ENCODE measurements at regions not wholly inside any gene's neighbourhood (a gene's known extent, or its start where the extent isn't known, plus 50 kb on each side); places are given as distances from the start of the nearest gene placed in this dataset.

DNA sequence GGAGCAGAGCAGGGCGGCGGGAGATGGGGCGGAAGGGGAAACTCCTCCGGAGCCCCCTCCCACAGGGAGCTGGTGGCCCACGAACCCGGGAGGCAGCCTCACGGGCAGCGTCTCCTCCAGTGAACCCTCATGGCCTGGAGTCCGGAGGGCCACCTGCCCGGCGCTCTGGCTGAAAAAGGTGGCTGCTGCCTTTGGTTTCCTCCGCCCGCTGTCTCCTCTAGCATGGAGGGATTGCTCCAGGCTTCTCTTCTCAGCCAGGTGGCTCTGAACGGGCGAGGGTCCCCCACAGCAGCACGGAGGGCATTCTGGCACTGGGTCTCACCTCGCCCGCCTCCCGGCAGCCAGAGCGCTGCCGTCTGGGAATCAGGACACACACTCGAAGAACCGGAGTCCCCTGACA is 177.3 kb upstream of the PFKP start:
- no peak overlapping the region for H2AFZ ChIP-seq (ENCODE audit: low read length)
- no peaks in the 10 kb centered on the region for H3K9me3 ChIP-seq (ENCODE audit: low read depth, low read length)
- H3K27ac ChIP-seq (ENCODE audit: low read depth, low read length), result no peak overlapping the region
- H3K4me1 ChIP-seq (ENCODE audit: insufficient read depth, low read length), result no peaks in the 10 kb centered on the region
- DNase-seq (ENCODE audit: insufficient read length, low spot score, missing footprints), result no peak
- no peak overlapping the region for H3K4me2 ChIP-seq (ENCODE audit: insufficient read depth, low read length)
- TF ChIP-seq CTCF (IDR thresholded peaks at IDR 0.05; ENCODE audit: extremely low read depth, low read depth, low read length), result no peak
- H3K36me3 ChIP-seq (ENCODE audit: insufficient read depth, low read length), result no peaks in the 10 kb centered on the region
- H3K27me3 ChIP-seq (ENCODE audit: insufficient read depth, low read length), result no peaks in the 10 kb centered on the region
- H3K4me3 ChIP-seq (ENCODE audit: insufficient read depth, low read length), result no peak overlapping the region
- no peaks in the 10 kb centered on the region for H4K20me1 ChIP-seq (ENCODE audit: insufficient read depth, low read length)
- H3K79me2 ChIP-seq (ENCODE audit: insufficient read depth, low read length), result no peaks in the 10 kb centered on the region

DNA sequence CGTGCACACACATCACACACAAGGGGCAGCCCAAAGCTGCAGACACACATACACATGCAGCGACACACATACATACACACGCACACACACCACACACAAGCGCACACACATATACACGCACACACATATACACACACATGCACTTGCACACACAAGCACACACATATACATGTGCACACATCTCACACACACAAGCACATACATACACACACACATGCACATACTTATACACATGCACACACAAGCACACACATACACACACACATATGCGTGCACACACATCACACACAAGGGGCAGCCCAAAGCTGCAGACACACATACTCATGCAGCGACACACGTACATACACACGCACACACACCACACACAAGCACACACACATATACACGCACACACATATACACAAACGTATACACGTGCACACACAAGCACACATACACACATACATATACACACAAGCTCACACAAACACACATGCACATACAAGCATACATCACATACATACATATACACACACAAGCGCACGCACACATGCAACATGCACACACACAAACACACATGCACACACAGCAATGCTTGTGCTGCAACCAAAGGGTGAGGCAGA is 178.8 kb upstream of the PFKP start:
- Histone ChIP-seq H4K20me1 (ENCODE audit: insufficient read depth, low read length) (no peaks in the 10 kb centered on the region), H3K27me3 (ENCODE audit: insufficient read depth, low read length) (no peaks in the 10 kb centered on the region), H3K27ac (ENCODE audit: low read depth, low read length) (no peak overlapping the region), H3K4me3 (ENCODE audit: insufficient read depth, low read length) (no peak overlapping the region), H3K9me3 (ENCODE audit: low read depth, low read length) (no peaks in the 10 kb centered on the region), H2AFZ (ENCODE audit: low read length) (no peak overlapping the region), H3K4me2 (ENCODE audit: insufficient read depth, low read length) (no peak overlapping the region), H3K79me2 (ENCODE audit: insufficient read depth, low read length) (no peaks in the 10 kb centered on the region), H3K36me3 (ENCODE audit: insufficient read depth, low read length) (no peaks in the 10 kb centered on the region), H3K4me1 (ENCODE audit: insufficient read depth, low read length) (no peaks in the 10 kb centered on the region)
- no peak for DNase-seq (ENCODE audit: insufficient read length, low spot score, missing footprints)
- TF ChIP-seq CTCF (IDR thresholded peaks at IDR 0.05; ENCODE audit: extremely low read depth, low read depth, low read length), result no peak

DNA sequence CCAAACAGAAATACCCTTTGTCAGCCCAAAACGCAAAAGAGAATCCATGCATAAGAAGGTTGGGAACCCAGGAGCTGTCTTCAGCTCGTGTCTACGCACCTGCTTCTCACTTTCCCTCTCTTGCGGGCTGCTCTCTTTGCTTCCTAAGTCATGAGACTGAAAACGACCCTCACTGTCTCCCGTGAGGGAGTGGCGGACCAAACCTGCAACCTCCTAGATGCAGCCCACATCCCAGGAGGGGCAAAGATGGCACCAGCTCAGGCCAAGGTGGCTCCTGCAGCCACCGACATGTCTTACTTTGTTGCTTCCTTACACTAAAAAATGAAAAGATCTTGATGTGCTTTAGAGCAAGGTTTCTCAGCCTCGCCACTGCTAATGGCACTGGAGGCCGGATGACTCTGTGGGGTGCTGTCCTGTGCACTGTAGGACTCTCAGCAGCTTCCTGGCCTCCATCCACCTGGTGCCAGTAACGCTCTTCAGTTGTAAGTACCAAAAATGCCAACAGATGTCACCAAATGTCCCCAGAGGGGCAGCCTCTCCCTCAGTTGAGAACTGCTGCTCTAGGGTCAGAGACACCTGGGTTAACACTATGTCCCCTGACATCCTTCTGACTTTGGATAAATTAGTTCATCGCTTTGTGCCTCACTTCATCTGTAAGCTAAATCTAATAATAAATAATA is 179.8 kb upstream of the PFKP start:
- DNase-seq (ENCODE audit: insufficient read length, low spot score, missing footprints), result no peak
- Histone ChIP-seq H3K4me1 (ENCODE audit: insufficient read depth, low read length) (no peaks in the 10 kb centered on the region), H3K9me3 (ENCODE audit: low read depth, low read length) (no peaks in the 10 kb centered on the region), H2AFZ (ENCODE audit: low read length) (no peak overlapping the region), H4K20me1 (ENCODE audit: insufficient read depth, low read length) (no peaks in the 10 kb centered on the region), H3K4me2 (ENCODE audit: insufficient read depth, low read length) (no peak overlapping the region), H3K27me3 (ENCODE audit: insufficient read depth, low read length) (no peaks in the 10 kb centered on the region), H3K4me3 (ENCODE audit: insufficient read depth, low read length) (no peak overlapping the region), H3K79me2 (ENCODE audit: insufficient read depth, low read length) (no peaks in the 10 kb centered on the region), H3K27ac (ENCODE audit: low read depth, low read length) (no peak overlapping the region), H3K36me3 (ENCODE audit: insufficient read depth, low read length) (no peaks in the 10 kb centered on the region)
- TF ChIP-seq CTCF (IDR thresholded peaks at IDR 0.05; ENCODE audit: extremely low read depth, low read depth, low read length), result no peak

DNA sequence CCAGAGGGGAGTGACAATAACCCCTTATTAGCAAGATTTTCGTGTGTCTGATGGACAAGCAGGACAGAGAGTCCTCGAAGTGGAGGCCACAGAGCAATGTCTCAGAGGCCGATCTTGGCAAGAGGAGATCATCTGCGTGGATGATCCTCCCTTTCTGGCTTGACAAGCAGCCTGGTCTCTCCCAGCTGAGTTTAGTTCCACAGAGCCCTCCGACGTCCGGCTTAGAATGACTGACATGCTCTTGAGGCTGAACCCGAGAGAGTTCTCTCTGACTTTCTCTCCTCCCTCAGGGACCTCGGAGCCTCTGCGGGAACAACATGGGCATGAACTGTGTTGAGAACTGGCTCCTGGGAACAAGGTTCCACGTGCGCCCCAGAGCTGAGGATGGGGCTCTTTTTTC is 180.7 kb upstream of the PFKP start:
- Histone ChIP-seq H3K9me3 (ENCODE audit: low read depth, low read length) (no peaks in the 10 kb centered on the region), H2AFZ (ENCODE audit: low read length) (no peak overlapping the region), H3K4me2 (ENCODE audit: insufficient read depth, low read length) (no peak overlapping the region), H3K27ac (ENCODE audit: low read depth, low read length) (no peak overlapping the region), H3K4me1 (ENCODE audit: insufficient read depth, low read length) (no peaks in the 10 kb centered on the region), H3K36me3 (ENCODE audit: insufficient read depth, low read length) (no peaks in the 10 kb centered on the region), H4K20me1 (ENCODE audit: insufficient read depth, low read length) (no peaks in the 10 kb centered on the region), H3K79me2 (ENCODE audit: insufficient read depth, low read length) (no peaks in the 10 kb centered on the region), H3K27me3 (ENCODE audit: insufficient read depth, low read length) (no peaks in the 10 kb centered on the region), H3K4me3 (ENCODE audit: insufficient read depth, low read length) (no peak overlapping the region)
- no peak for DNase-seq (ENCODE audit: insufficient read length, low spot score, missing footprints)
- no peak for TF ChIP-seq CTCF (IDR thresholded peaks at IDR 0.05; ENCODE audit: extremely low read depth, low read depth, low read length)

All from osteoblast (primary cell).